Activated CD8-positive, alpha-beta T cell treated with anti-CD3 and anti-CD28 coated beads, Interleukin-2, amount 10 ng/mL, durations not matched to agents 7 days and 5 days (primary cell): ENCODE measurements at regions not wholly inside any gene's neighbourhood (a gene's known extent, or its start where the extent isn't known, plus 50 kb on each side); places are given as distances from the start of the nearest gene placed in this dataset.

Experiments used
- ATAC-seq: fragments of 150-1000 bp; cut with Tn5 transposase; one replicate; pipeline ENCODE4 v1.10.0; 2021; ENCODE audit warnings: moderate library complexity
- CTCF ChIA-PET: fragments of 350-600 bp; sonication (Branson Sonifier 250); formaldehyde crosslinking; loops from one replicate; lab custom pipeline; 2021; ENCODE audit warnings: antibody characterized with exemption; lab: Charles Lee
- POLR2A ChIA-PET: fragments of 350-600 bp; sonication (Branson Sonifier 250); formaldehyde crosslinking; loops from one replicate; lab custom pipeline; 2021; ENCODE audit warnings: antibody characterized with exemption; lab: Charles Lee
- DNase-seq: peaks from one replicate; pipeline ENCODE4 v3.0.0-alpha.2; 2020
- H3K27ac Mint-ChIP-seq: one replicate; pipeline ENCODE4 v1.8.0; 2021; ENCODE audit warnings: mild to moderate bottlenecking, mixed read lengths
- H3K27me3 Mint-ChIP-seq: one replicate; pipeline ENCODE4 v1.8.0; 2021; ENCODE audit warnings: low read depth, mixed read lengths
- H3K36me3 Mint-ChIP-seq: one replicate; pipeline ENCODE4 v1.8.0; 2021; ENCODE audit warnings: low read depth, mixed read lengths
- H3K4me1 Mint-ChIP-seq: one replicate; pipeline ENCODE4 v1.8.0; 2021; ENCODE audit warnings: low read depth, mixed read lengths
- H3K4me3 Mint-ChIP-seq: one replicate; pipeline ENCODE4 v1.8.0; 2021; ENCODE audit warnings: mild to moderate bottlenecking, mixed read lengths
- H3K9me3 Mint-ChIP-seq: one replicate; pipeline ENCODE4 v1.8.0; 2022; ENCODE audit warnings: mixed read lengths; ENCODE audit not compliant: insufficient read depth

DNA sequence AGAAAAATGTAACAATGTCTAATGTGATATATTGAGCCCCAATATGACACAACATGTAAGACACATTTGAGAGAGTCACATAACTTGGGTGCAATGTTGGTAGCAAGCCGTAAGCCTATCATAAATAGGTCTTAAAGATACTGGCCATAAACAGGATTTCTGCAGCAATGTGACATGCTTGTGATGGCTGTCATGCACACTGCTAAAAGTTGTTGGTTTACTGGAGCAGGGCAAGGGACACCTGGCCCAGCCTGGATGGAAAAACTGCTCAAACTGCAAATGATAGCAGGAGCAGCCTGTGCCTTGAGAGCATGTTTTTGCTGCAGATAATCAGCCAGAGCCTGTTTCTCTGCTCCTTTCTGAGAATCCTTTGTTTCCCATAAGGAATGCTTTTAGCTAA is 136.7 kb upstream of the ZNF91 start:
- peaks cover 37% of the 10 kb centered on the region for H3K9me3 Mint-ChIP-seq
- DNase-seq: no peak
- ChIA-PET CTCF (no interaction called here), POLR2A (no interaction called here)
- H3K27ac Mint-ChIP-seq: no peak overlapping the region
- no peaks in the 10 kb centered on the region for H3K27me3 Mint-ChIP-seq
- no peaks in the 10 kb centered on the region for H3K4me1 Mint-ChIP-seq
- H3K4me3 Mint-ChIP-seq: no peak overlapping the region
- ATAC-seq: no peak
- no peaks in the 10 kb centered on the region for H3K36me3 Mint-ChIP-seq

DNA sequence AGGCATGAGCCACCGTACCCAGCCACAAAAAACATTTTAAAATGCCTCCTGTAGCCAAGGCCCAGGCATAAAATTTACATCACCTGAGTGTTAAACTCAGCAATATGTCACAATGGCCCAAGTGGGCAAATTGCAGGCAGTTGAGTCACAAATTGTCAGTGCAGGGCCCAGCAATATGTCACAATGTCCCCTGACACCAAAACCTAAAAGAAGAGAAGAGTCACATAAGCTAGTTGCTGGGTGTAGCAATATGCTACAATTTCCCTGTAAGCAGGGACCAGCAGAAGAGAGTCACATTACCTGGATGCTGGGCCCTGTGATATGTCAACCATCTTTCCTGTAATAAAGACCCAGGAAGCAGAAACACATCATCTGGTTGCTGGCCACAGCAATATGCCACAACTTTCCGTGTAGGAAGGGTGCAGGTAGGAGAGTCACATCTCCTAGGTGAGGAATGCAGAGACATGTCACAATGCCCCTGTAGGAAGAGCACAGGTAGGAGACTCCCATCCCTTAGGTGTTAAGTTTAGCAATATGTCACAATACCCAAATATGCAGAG is 136.0 kb upstream of the ZNF91 start:
- no peak for ATAC-seq
- CTCF ChIA-PET: no interaction called here
- POLR2A ChIA-PET: no interaction called here
- Mint-ChIP-seq H3K27ac (no peak overlapping the region), H3K9me3 (peaks cover 33% of the 10 kb centered on the region), H3K4me3 (no peak overlapping the region), H3K36me3 (no peaks in the 10 kb centered on the region), H3K4me1 (no peaks in the 10 kb centered on the region), H3K27me3 (no peaks in the 10 kb centered on the region)
- DNase-seq: no peak

DNA sequence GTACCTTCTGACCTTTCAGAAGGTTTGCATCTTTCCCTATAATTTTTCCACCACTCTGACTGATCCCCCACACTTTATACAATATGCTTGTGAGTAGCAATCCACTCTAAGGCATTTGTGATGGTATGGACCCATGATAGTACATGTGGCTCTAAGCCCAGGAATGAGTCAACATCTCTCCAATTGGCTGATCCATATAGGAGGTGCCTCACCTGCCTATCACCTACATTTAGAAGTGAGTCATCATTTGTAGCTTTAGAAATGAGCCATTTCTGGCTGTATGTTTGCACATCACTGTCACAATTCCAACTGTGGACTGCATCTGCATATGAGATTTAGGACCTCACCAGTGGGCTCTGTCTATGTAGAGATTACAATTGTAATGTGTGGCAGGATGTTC is 133.1 kb upstream of the ZNF91 start:
- no peak for DNase-seq
- H3K4me3 Mint-ChIP-seq: no peak overlapping the region
- ChIA-PET POLR2A (no interaction called here), CTCF (no interaction called here)
- no peak for ATAC-seq
- no peaks in the 10 kb centered on the region for H3K4me1 Mint-ChIP-seq
- H3K27ac Mint-ChIP-seq: no peak overlapping the region
- H3K36me3 Mint-ChIP-seq: no peaks in the 10 kb centered on the region
- peaks cover 23% of the 10 kb centered on the region for H3K9me3 Mint-ChIP-seq
- H3K27me3 Mint-ChIP-seq: no peaks in the 10 kb centered on the region

GRCh38 chr19:23527797-23528196 is 132.5 kb upstream of the ZNF91 start:
- peaks cover 23% of the 10 kb centered on the region for H3K9me3 Mint-ChIP-seq
- no peak overlapping the region for H3K4me3 Mint-ChIP-seq
- no peaks in the 10 kb centered on the region for H3K27me3 Mint-ChIP-seq
- no peaks in the 10 kb centered on the region for H3K36me3 Mint-ChIP-seq
- no peaks in the 10 kb centered on the region for H3K4me1 Mint-ChIP-seq
- ChIA-PET POLR2A (no interaction called here), CTCF (no interaction called here)
- ATAC-seq (no peak), DNase-seq (no peak)
- H3K27ac Mint-ChIP-seq: no peak overlapping the region

DNA sequence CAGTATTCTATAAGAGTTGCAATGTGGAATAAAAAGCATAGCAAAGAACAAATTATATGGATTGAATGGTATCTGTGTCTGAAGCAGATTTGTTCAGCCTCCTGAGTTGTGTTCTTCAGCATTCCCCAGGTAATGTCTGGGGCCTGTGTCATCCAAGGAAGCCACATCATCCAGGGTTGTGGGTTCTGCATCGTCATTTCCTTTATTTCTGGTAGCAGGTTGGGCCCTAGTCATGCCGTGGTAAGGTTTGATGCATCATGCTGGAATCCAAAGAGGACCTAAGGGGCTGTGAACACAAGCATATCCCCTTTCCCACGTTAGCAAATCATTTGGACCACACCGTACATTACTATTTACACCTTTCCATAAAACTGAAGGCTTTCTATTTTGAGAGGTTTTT is 131.0 kb upstream of the ZNF91 start:
- H3K27me3 Mint-ChIP-seq: no peaks in the 10 kb centered on the region
- ChIA-PET POLR2A (no interaction called here), CTCF (no interaction called here)
- no peaks in the 10 kb centered on the region for H3K36me3 Mint-ChIP-seq
- peaks cover 21% of the 10 kb centered on the region for H3K9me3 Mint-ChIP-seq
- H3K27ac Mint-ChIP-seq: no peak overlapping the region
- no peak overlapping the region for H3K4me3 Mint-ChIP-seq
- ATAC-seq (no peak), DNase-seq (no peak)
- H3K4me1 Mint-ChIP-seq: no peaks in the 10 kb centered on the region

- CTCF ChIA-PET: no interaction called here
- H3K4me1 Mint-ChIP-seq: no peaks in the 10 kb centered on the region
- H3K27ac Mint-ChIP-seq: no peak overlapping the region
- H3K4me3 Mint-ChIP-seq: no peak overlapping the region
- POLR2A ChIA-PET: no interaction called here
- no peaks in the 10 kb centered on the region for H3K27me3 Mint-ChIP-seq
- ATAC-seq (no peak), DNase-seq (no peak)
- peaks cover 15% of the 10 kb centered on the region for H3K9me3 Mint-ChIP-seq
- no peaks in the 10 kb centered on the region for H3K36me3 Mint-ChIP-seq
Measured at GRCh38 chr19:23525276-23525852, 130.1 kb upstream of the ZNF91 start.

DNA sequence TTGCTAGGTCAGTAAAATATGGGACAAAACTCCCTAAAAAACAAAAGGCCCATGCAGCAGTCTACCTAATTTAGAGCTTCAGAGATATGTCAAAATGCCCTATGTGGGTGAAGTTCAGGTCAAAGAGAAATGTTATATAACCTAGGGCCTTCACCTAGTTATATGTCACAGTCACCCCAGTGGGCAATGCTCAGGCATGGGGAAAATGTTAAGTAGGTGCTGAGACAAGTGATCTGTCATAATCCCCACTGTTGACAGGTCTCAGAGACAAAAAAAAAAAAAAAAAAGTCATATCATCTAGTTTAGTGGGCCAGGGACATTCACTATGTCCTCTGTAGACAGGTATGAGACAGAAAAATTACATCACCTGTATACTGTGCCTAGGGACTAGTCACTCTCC is 128.6 kb upstream of the ZNF91 start:
- peaks cover 16% of the 10 kb centered on the region for H3K9me3 Mint-ChIP-seq

GRCh38 chr19:23522431-23522830 is 127.2 kb upstream of the ZNF91 start:
- ATAC-seq: no peak
- Mint-ChIP-seq H3K9me3 (peaks cover 17% of the 10 kb centered on the region), H3K36me3 (no peaks in the 10 kb centered on the region), H3K4me3 (no peak overlapping the region), H3K27me3 (no peaks in the 10 kb centered on the region), H3K4me1 (no peaks in the 10 kb centered on the region), H3K27ac (no peak overlapping the region)
- ChIA-PET POLR2A (no interaction called here), CTCF (no interaction called here)
- DNase-seq: no peak

More for the DNA sequence above, 128.6 kb upstream of the ZNF91 start:
- H3K36me3 Mint-ChIP-seq: no peaks in the 10 kb centered on the region
- H3K4me3 Mint-ChIP-seq: no peak overlapping the region
- no peaks in the 10 kb centered on the region for H3K4me1 Mint-ChIP-seq
- no peak overlapping the region for H3K27ac Mint-ChIP-seq
- DNase-seq (no peak), ATAC-seq (no peak)
- CTCF ChIA-PET: no interaction called here
- H3K27me3 Mint-ChIP-seq: no peaks in the 10 kb centered on the region
- POLR2A ChIA-PET: no interaction called here

DNA sequence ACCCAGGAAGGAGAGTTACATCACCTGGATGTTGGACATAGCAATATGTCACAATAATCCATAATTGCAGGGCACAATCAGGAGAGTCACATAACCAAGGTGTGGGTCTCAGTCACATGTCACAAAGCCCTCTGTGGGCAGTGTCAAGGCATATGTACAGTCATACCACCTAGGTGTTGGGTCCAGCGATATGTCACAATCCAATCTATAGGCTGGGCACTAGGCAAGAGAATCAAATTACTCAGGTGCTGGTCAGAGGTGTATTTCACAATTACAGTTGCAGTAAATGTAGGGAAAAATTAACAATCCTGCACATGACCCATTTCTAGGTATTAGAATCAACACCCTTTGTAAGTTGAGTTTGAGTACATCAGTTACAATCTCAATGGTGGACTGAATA is 126.2 kb upstream of the ZNF91 start:
- Mint-ChIP-seq H3K4me1 (no peaks in the 10 kb centered on the region), H3K4me3 (no peak overlapping the region), H3K36me3 (no peaks in the 10 kb centered on the region), H3K9me3 (peaks cover 14% of the 10 kb centered on the region), H3K27me3 (no peaks in the 10 kb centered on the region), H3K27ac (no peak overlapping the region)
- no peak for DNase-seq
- no peak for ATAC-seq
- ChIA-PET CTCF (no interaction called here), POLR2A (no interaction called here)

DNA sequence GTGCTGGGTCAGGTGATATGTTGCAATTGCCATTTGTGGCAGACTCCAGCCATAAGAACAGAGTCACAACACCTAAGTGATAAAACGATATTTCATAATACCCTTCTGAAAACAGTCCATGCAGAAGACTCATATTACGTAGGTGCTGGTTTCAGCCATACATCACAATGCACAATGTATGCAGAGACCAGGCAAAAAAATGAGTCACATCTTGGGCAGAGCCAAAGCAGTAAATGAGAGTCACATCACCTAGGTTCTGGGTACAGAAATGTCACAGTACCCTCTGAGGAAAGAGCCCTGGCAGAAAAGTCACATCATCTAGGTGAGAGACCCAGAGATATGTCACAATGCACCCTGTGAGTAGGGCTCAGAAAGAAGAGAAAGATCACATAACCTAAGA is 125.2 kb upstream of the ZNF91 start:
- DNase-seq (no peak), ATAC-seq (no peak)
- ChIA-PET CTCF (no interaction called here), POLR2A (no interaction called here)
- Mint-ChIP-seq H3K27me3 (no peaks in the 10 kb centered on the region), H3K4me3 (no peak overlapping the region), H3K4me1 (no peaks in the 10 kb centered on the region), H3K36me3 (no peaks in the 10 kb centered on the region), H3K27ac (no peak overlapping the region), H3K9me3 (peaks cover 8% of the 10 kb centered on the region)

DNA sequence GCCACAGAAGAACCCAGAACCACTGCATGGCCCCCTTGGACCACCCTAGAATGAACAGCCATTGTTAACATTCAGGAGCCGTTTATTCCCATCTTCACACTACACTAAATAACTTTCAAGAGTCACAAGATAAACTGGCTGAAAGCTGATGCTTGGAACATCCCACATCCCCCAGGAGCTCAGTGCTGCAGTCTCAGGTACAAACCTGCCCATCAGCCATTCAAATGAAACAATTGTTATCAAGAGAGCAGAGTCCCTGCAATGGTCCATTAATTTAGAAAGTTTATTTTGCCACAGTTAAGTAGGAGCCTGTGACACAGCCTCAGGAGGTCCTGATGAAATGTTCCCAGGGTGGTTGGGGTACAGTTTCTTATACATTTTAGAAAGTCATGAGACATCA is 123.8 kb upstream of the ZNF91 start:
- H3K4me1 Mint-ChIP-seq: no peaks in the 10 kb centered on the region
- H3K36me3 Mint-ChIP-seq: no peaks in the 10 kb centered on the region
- H3K27me3 Mint-ChIP-seq: no peaks in the 10 kb centered on the region
- ATAC-seq: no peak
- H3K9me3 Mint-ChIP-seq: peaks cover 9% of the 10 kb centered on the region
- DNase-seq: no peak
- H3K4me3 Mint-ChIP-seq: no peak overlapping the region
- H3K27ac Mint-ChIP-seq: no peak overlapping the region
- POLR2A ChIA-PET: no interaction called here
- CTCF ChIA-PET: no interaction called here

DNA sequence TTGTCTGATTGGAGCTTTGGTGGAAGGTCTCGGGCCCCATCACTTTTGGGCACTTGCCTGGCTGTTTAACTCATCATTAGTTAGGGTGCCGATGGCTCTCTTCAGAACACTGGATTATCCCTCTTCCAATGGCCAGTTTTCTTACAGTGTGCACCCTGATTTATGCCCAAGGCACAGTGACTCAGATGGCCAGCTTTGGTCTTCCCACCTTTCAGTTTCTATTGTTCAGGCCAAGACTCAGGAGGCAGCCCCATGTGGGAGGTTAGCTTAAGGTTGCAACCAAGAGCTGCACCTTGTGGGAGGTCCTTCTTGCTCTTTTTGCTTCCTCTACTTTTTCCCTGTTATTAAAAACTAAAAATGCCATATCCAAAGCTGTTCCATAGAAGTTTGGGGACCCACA is 121.0 kb upstream of the ZNF91 start:
- no peaks in the 10 kb centered on the region for H3K27me3 Mint-ChIP-seq
- H3K4me1 Mint-ChIP-seq: no peaks in the 10 kb centered on the region
- no peak for ATAC-seq
- peaks cover 11% of the 10 kb centered on the region for H3K9me3 Mint-ChIP-seq
- no peak for DNase-seq
- no peak overlapping the region for H3K4me3 Mint-ChIP-seq
- POLR2A ChIA-PET: no interaction called here
- CTCF ChIA-PET: no interaction called here
- no peaks in the 10 kb centered on the region for H3K36me3 Mint-ChIP-seq
- H3K27ac Mint-ChIP-seq: no peak overlapping the region

GRCh38 chr19:23515551-23515950 is 120.3 kb upstream of the ZNF91 start:
- Mint-ChIP-seq H3K36me3 (no peaks in the 10 kb centered on the region), H3K4me3 (no peak overlapping the region), H3K9me3 (peaks cover 13% of the 10 kb centered on the region), H3K27me3 (no peaks in the 10 kb centered on the region), H3K27ac (no peak overlapping the region), H3K4me1 (no peaks in the 10 kb centered on the region)
- ChIA-PET POLR2A (no interaction called here), CTCF (no interaction called here)
- DNase-seq (no peak), ATAC-seq (no peak)
